Heart right ventricle (tissue), 16 donors: ENCODE measurements at regions not wholly inside any gene's neighbourhood (a gene's known extent, or its start where the extent isn't known, plus 50 kb on each side); places are given as distances from the start of the nearest gene placed in this dataset.

Experiments used
- ATAC-seq, 8 donors: fragments of 200-7000 bp; cut with Tn5 transposase; one replicate each; pipeline ENCODE4 v1.9.1; 2020; ENCODE audit warnings: mild to moderate bottlenecking in 8 of 8, moderate library complexity in 8 of 8, moderate number of reproducible peaks in 1 of 8
- DNase-seq, 2 donors: peaks; one replicate each; pipeline ENCODE4 v3.0.0-alpha.2; 2020
- H3K27ac ChIP-seq, 10 donors: fragments of 200-600 bp; sonication (generic) in 2 of 10; one replicate each; pipeline versions ENCODE4 v1.5.0 to v1.8.0; 2020 to 2022; ENCODE audit warnings: mild to moderate bottlenecking in 3 of 10
- H3K27me3 ChIP-seq, 7 donors: fragments of 200-600 bp; one replicate each; pipeline ENCODE4 v1.8.0; 2021 to 2022; ENCODE audit warnings: mild to moderate bottlenecking in 2 of 7
- H3K36me3 ChIP-seq, 9 donors: fragments of 200-600 bp; sonication (generic) in 1 of 9; one replicate each; pipeline versions ENCODE4 v1.5.0 to v1.8.0; 2020 to 2022; ENCODE audit warnings: mild to moderate bottlenecking in 2 of 9
- H3K4me1 ChIP-seq, 9 donors: fragments of 200-600 bp; sonication (generic) in 1 of 9; one replicate each; pipeline versions ENCODE4 v1.5.0 to v1.8.0; 2020 to 2022; ENCODE audit warnings: mild to moderate bottlenecking in 4 of 9
- H3K4me3 ChIP-seq, 10 donors: fragments of 200-600 bp; sonication (generic) in 2 of 10; one replicate each; pipeline versions ENCODE4 v1.5.0 to v1.8.0; 2020 to 2022; ENCODE audit warnings: mild to moderate bottlenecking in 7 of 10, moderate library complexity in 2 of 10
- H3K9me3 ChIP-seq, 11 donors: fragments of 200-600 bp in 10 of 11; sonication (generic) in 2 of 11; one replicate each; pipeline versions ENCODE4 v1.5.0 to v1.8.0; 2013 to 2022; ENCODE audit warnings: mild to moderate bottlenecking in 2 of 11, control low read depth in 1 of 11, moderate library complexity in 1 of 11
- WGBS, 2 donors: extraction: QIAGEN DNeasy Blood & Tissue Kit; methylation state at CpG; one replicate each; pipeline ENCODE4 v1.1.7; 2013; ENCODE audit warnings: inconsistent platforms in 1 of 2; 5-methylcytosine and 5-hydroxymethylcytosine counted together
- intact Hi-C, 10 donors: fragments of 100-400 bp; cut with DNase I; formaldehyde crosslinking; loops; one replicate each; pipeline versions ENCODE4 v1.11.1 to v1.14.2; 2022
- TF ChIP-seq, protein P1 (sequence below), 9 donors: fragments of 200-600 bp; sonication (generic) in 2 of 9; IDR thresholded peaks; one replicate each; pipeline versions ENCODE4 v1.5.0 to v1.8.0; 2021 to 2022; ENCODE audit warnings: antibody characterized with exemption in 9 of 9, mild to moderate bottlenecking in 5 of 9, moderate library complexity in 1 of 9
- donor health status: Arrhythmogenic right ventricular cardiomyopathy.
- donor health status: ischemic (EF 13 %, LVEDD 7.1; RV severe dilation, severe dysfunction).
- donor health status: healthy with polysubstance abuse.
- donor health status: DM: no; HTN: yes; CAD: no.
- donor health status: DM: no; HTN: no; CAD: no.
- donor health status: ischemic (EF 25% LVEDD 6.9; RV normal size, moderate dysfunction).
- donor health status: ischemic (EF 25% LVEDD 5.7; RV mildly dilated, moderate dysfunction).
- donor health status: healthy.
- donor health status: DM: yes; HTN: yes; CAD: no.
- donor health status: Ischemic cardiomyopathy.
- donor health status: ischemic (EF 35%, LVEDD 5.7; RV mildly dilated, moderate dysfunction).
- donor health status: nonischemic (EF 11% LVEDD 7.7; RV severe dilation, severe dysfunction).
- donor health status: DM: yes; HTN: yes; CAD: no.
- donor health status: PGD.
- donor health status: ischemic (EF 29% LVEDD 5.4; RV normal size, mild dysfunction).
- donor health status: nonischemic (EF 23%, LVEDD 6.1; RV moderate dilation, normal function).

DNA sequence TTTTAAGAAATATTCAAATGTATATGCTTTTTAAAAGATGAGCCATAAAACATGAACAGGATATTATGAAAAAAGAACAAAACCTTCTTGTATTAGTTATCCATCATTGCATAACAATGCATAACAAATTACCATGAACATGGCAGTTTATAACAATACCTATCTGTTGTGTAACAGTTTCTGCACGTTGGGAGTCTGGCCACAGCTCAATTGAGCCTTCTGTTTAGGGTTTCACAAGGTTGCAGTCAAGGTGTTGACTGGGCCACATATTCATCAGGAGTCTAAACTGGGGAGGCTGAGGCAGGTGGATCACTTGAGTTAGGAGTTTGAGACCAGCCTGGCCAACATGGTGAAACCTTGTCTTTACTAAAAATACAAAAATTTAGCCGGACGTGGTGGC, 149.4 kb upstream of the SMLR1 start:
- Histone ChIP-seq H3K27ac (no peak overlapping the region), H3K4me3 (no peak overlapping the region), H3K36me3 (no peaks in the 10 kb centered on the region), H3K4me1 (peaks cover 0 to 13% (median 4%) of the 10 kb centered on the region in 9 donors), H3K9me3 (peaks cover 0 to 22% (median 13%) of the 10 kb centered on the region in 11 donors), H3K27me3 (no peaks in the 10 kb centered on the region)
- DNase-seq, result no peak
- intact Hi-C loops, result no loop called here
- TF ChIP-seq, protein P1, sequence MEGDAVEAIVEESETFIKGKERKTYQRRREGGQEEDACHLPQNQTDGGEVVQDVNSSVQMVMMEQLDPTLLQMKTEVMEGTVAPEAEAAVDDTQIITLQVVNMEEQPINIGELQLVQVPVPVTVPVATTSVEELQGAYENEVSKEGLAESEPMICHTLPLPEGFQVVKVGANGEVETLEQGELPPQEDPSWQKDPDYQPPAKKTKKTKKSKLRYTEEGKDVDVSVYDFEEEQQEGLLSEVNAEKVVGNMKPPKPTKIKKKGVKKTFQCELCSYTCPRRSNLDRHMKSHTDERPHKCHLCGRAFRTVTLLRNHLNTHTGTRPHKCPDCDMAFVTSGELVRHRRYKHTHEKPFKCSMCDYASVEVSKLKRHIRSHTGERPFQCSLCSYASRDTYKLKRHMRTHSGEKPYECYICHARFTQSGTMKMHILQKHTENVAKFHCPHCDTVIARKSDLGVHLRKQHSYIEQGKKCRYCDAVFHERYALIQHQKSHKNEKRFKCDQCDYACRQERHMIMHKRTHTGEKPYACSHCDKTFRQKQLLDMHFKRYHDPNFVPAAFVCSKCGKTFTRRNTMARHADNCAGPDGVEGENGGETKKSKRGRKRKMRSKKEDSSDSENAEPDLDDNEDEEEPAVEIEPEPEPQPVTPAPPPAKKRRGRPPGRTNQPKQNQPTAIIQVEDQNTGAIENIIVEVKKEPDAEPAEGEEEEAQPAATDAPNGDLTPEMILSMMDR (IDR thresholded peaks at IDR 0.05), result no peak
- WGBS, 2 donors, result 67 to 76% methylated on average over 3 of the region's 3 CpGs
- no peak for ATAC-seq

DNA sequence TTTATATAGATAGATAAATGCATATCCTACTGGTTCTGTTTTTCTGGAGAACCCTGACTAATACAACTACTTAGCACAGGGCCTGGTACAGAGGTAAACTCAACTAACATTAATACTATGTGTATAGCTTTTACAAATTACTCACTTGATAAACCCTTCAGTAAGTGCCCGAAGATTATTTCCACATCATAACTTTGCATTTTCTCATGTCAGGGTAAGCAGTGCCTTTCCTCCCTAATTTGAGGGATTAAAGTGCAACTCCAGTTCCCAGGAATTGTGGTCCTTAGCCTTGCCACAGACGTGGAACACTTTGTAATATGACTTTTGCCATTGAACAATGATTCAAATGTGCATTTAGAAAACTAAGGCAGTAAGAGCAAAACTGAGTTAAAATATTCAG, 147.5 kb upstream of the SMLR1 start:
- Histone ChIP-seq H3K27me3 (no peaks in the 10 kb centered on the region), H3K4me1 (peaks cover 0 to 13% (median 4%) of the 10 kb centered on the region in 9 donors), H3K9me3 (peaks cover 0 to 22% (median 13%) of the 10 kb centered on the region in 11 donors), H3K4me3 (no peak overlapping the region), H3K27ac (peak overlapping the region in 1 of 10 donors; percentile 29), H3K36me3 (no peaks in the 10 kb centered on the region)
- intact Hi-C loops, result no loop called here
- ATAC-seq, result no peak
- 39 to 51% methylated on average over 2 of the region's 2 CpGs for WGBS, 2 donors
- DNase-seq, result no peak
- TF ChIP-seq, protein P1 (IDR thresholded peaks at IDR 0.05), result no peak

DNA sequence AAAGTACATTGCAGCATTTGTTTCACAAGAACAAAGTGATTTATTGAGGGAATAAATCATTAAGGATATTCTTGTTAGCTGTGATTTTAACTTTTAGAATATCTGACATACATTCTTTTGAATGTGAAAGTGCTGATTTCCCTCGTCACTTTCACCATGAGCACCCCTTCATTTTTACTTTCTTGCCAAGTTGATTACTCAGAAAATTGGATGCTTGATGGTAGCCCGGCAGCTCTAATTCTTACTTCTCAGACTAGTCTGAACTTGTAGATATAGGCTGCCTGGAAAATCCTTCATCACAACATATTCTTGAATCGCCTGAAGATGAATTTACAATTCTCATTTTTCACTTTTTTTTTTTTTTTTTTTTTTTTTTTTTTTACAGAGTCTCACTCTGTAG, 147.1 kb upstream of the SMLR1 start:
- Histone ChIP-seq H3K27ac (peak overlapping the region in 4 of 10 donors; percentile 32 to 62 (median 42)), H3K27me3 (no peaks in the 10 kb centered on the region), H3K36me3 (no peaks in the 10 kb centered on the region), H3K4me3 (no peak overlapping the region), H3K9me3 (peaks cover 0 to 22% (median 13%) of the 10 kb centered on the region in 11 donors), H3K4me1 (peaks cover 0 to 13% (median 4%) of the 10 kb centered on the region in 9 donors)
- WGBS, 2 donors, result 50 to 59% methylated on average over 3 of the region's 3 CpGs
- no peak for ATAC-seq
- TF ChIP-seq, protein P1 (IDR thresholded peaks at IDR 0.05), result no peak
- intact Hi-C loops, result no loop called here
- DNase-seq, result no peak

DNA sequence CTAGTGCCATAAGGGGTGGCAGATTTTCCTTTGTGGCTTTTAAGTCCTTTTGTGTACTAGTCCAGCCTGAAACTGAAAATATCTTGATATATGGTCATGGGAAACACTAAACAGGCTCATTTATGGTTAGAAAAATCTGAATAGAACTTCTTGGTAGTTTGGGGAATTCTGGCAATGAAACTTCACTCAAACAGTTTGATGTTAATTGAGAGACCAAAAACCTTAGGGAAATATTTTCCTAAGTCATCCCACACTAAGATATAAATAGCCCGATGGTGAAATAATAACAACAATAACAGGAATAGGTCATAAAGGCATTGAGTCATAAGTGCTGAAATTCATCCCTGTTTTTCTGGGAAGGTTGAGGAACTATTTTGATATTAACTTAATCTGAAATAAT, 146.2 kb upstream of the SMLR1 start:
- Histone ChIP-seq H3K36me3 (no peaks in the 10 kb centered on the region), H3K4me3 (no peak overlapping the region), H3K4me1 (peaks cover 0 to 8% (median 0%) of the 10 kb centered on the region in 9 donors), H3K27me3 (no peaks in the 10 kb centered on the region), H3K27ac (peak overlapping the region in 7 of 10 donors; percentile 26 to 62 (median 37)), H3K9me3 (peaks cover 0 to 22% (median 13%) of the 10 kb centered on the region in 11 donors)
- TF ChIP-seq, protein P1 (IDR thresholded peaks at IDR 0.05), result no peak
- intact Hi-C loops, result no loop called here
- 45 to 49% methylated on average over 1 of the region's 1 CpG for WGBS, 2 donors
- ATAC-seq (peak in 5 of 8 donors; percentile 42 to 78 (median 52)), DNase-seq (no peak)
